Testis (tissue), 2 donors: ENCODE measurements at regions not wholly inside any gene's neighbourhood (a gene's known extent, or its start where the extent isn't known, plus 50 kb on each side); places are given as distances from the start of the nearest gene placed in this dataset.

ENCODE experiments used
- CTCF ChIP-seq, 3 experiments: fragments of 450-650 bp in 2 of 3; fragments of 200-600 bp in 1 of 3; sonication (generic) in 1 of 3; IDR thresholded peaks; one replicate each; pipeline ENCODE4 v1.5.1; 2016 to 2019; ENCODE audit warnings: antibody characterized with exemption in 3 of 3, mild to moderate bottlenecking in 2 of 3, moderate library complexity in 1 of 3
- POLR2A ChIP-seq: fragments of 450-650 bp; IDR thresholded peaks from one replicate; pipeline ENCODE4 v1.6.1; 2017; ENCODE audit warnings: antibody characterized with exemption, mild to moderate bottlenecking, moderate library complexity

- TF ChIP-seq POLR2A (no peak), CTCF (IDR thresholded peaks at IDR 0.05) (no peak)
Observed at GRCh38 chr22:48832592-48832991, 995.1 kb downstream of the BRD1 start.
